Neural crest cell (in vitro differentiated cells): ENCODE measurements at regions not wholly inside any gene's neighbourhood (a gene's known extent, or its start where the extent isn't known, plus 50 kb on each side); places are given as distances from the start of the nearest gene placed in this dataset.
A peak's percentile ranks its signal among the peaks of the same experiment; 100 is the strongest.
"Not testable (repeated sequence)": the region's sequence is repeated elsewhere in the genome, so short reads cannot be mapped to it uniquely, and the experiment has no call there.

Experiments
- DNase-seq: peaks from one replicate; pipeline ENCODE4 v3.0.0; 2021; ENCODE audit warnings: low read depth, mixed read lengths, low spot score
- H3K27ac Mint-ChIP-seq: one replicate; pipeline ENCODE4 v1.8.0; 2021; ENCODE audit warnings: mild to moderate bottlenecking, mixed read lengths; ENCODE audit not compliant: unreplicated experiment
- H3K27me3 Mint-ChIP-seq: 2 replicates; pipeline ENCODE4 v1.8.0; 2021; ENCODE audit warnings: low read depth, mild to moderate bottlenecking, mixed read lengths
- H3K36me3 Mint-ChIP-seq: 2 replicates; pipeline ENCODE4 v1.8.0; 2021; ENCODE audit warnings: low read depth, mild to moderate bottlenecking, mixed read lengths
- H3K4me1 Mint-ChIP-seq: 2 replicates; pipeline ENCODE4 v1.8.0; 2021; ENCODE audit warnings: mixed read lengths
- H3K4me3 Mint-ChIP-seq: one replicate; pipeline ENCODE4 v1.8.0; 2021; ENCODE audit warnings: mild to moderate bottlenecking, mixed read lengths
- H3K9me3 Mint-ChIP-seq: 2 replicates; pipeline ENCODE4 v1.8.0; 2021; ENCODE audit warnings: mixed read lengths
- TF ChIP-seq, protein P1 (sequence below): fragments of 200-600 bp; sonication (generic); conservative IDR thresholded peaks from 2 replicates; pipeline ENCODE4 v1.5.0; 2021; ENCODE audit warnings: antibody characterized with exemption, mild to moderate bottlenecking

DNA sequence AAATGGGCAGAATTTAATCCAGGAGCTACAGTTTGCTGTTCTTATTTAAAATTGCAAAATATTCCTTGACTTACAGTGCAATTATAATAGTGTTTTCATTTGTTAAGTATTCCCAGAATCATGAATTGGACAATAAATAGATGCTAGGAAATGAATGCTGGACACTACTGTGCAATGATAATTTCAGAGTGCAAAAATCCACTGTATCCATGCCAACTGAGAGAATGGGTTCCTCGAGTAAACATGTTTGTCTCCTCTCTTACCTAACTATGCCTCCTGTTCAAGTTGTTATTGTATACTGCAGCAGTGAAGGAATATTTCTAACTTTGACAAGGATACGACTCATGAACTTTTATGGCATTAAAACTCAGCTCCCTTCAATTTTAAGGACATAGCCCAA, 1396.3 kb downstream of the GATA3 start:
- TF ChIP-seq, protein P1, sequence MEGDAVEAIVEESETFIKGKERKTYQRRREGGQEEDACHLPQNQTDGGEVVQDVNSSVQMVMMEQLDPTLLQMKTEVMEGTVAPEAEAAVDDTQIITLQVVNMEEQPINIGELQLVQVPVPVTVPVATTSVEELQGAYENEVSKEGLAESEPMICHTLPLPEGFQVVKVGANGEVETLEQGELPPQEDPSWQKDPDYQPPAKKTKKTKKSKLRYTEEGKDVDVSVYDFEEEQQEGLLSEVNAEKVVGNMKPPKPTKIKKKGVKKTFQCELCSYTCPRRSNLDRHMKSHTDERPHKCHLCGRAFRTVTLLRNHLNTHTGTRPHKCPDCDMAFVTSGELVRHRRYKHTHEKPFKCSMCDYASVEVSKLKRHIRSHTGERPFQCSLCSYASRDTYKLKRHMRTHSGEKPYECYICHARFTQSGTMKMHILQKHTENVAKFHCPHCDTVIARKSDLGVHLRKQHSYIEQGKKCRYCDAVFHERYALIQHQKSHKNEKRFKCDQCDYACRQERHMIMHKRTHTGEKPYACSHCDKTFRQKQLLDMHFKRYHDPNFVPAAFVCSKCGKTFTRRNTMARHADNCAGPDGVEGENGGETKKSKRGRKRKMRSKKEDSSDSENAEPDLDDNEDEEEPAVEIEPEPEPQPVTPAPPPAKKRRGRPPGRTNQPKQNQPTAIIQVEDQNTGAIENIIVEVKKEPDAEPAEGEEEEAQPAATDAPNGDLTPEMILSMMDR: no peak
- H3K27ac Mint-ChIP-seq: peak overlapping the region; percentile 47
- H3K4me3 Mint-ChIP-seq: no peak overlapping the region

DNA sequence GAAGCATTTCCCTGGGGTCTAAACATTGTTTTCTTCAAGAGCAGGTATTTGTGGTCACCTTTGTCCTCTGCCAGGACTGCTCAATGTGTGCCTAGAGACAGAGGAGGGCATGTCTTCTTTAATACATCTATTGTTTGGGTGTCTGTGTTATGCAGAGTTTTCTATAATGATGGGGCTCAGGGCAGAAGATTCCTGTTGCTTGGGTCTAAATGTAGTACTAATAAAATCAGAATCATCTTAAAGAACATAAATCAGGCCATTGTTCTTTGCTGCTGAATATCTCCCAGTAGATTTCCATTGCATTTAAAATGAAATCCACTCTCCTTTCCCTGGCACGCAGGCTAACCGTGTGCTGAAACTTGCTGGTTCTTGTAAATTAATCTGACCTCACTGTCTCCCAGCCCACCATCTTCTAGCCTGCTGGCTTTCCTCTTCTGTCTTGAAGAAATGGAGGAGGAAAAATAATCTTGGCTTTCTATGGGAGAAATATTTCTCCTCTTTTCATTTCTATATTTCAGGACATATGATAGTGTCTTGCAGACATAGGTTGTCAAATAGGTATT, 1396.8 kb downstream of the GATA3 start:
- Mint-ChIP-seq H3K27ac (peak overlapping the region; percentile 47), H3K36me3 (no peaks in the 10 kb centered on the region), H3K27me3 (no peaks in the 10 kb centered on the region), H3K4me3 (no peak overlapping the region), H3K9me3 (peaks cover 8% of the 10 kb centered on the region), H3K4me1 (no peaks in the 10 kb centered on the region)
- DNase-seq: no peak
- TF ChIP-seq, protein P1: no peak

More for the DNA sequence above, 1396.3 kb downstream of the GATA3 start:
- Mint-ChIP-seq H3K27me3 (no peaks in the 10 kb centered on the region), H3K36me3 (no peaks in the 10 kb centered on the region), H3K9me3 (peaks cover 8% of the 10 kb centered on the region), H3K4me1 (no peaks in the 10 kb centered on the region)
- DNase-seq: no peak

DNA sequence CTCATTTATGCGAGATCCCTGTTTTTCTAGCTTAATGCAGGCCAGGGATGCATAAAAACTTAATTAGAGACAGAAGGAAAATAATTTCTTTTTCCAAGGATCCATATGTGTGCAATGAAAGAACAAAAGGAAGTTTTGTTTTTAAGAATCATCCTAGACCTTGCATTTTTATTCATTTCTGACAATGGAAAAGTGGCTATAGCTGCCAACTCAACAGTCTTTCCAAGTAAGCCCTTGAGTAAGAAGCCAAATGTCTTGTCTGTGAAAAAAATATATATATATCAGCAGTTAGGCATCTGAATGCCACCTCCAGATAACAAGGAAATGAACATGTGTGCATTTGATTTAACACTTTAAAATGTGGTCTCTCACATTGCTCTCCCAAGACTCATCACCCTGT, 1397.6 kb downstream of the GATA3 start:
- peaks cover 8% of the 10 kb centered on the region for H3K9me3 Mint-ChIP-seq
- TF ChIP-seq, protein P1: no peak
- H3K36me3 Mint-ChIP-seq: no peaks in the 10 kb centered on the region
- no peak overlapping the region for H3K27ac Mint-ChIP-seq
- DNase-seq: no peak
- H3K27me3 Mint-ChIP-seq: no peaks in the 10 kb centered on the region
- no peak overlapping the region for H3K4me3 Mint-ChIP-seq
- H3K4me1 Mint-ChIP-seq: no peaks in the 10 kb centered on the region

DNA sequence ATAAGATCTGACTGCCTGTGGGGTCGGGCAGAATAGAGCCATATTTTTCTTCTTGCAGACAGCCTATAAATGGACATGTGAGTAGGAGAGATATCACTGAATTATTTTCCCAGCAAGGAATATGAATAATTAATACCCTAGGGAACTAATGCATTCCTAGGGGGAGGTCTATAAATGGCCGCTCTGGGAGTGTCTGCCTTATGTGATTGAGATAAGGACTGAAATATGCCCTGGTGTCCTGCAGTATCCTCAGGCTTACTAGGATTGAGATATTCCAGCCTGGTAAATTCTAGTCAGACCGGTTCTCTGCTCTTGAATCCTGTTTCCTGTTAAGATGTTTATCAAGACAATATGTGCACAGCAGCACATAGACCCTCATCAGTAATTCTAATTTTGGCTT, 1399.4 kb downstream of the GATA3 start:
- H3K27ac Mint-ChIP-seq, DNase-seq, H3K36me3 Mint-ChIP-seq, H3K4me1 Mint-ChIP-seq, H3K27me3 Mint-ChIP-seq, H3K9me3 Mint-ChIP-seq, H3K4me3 Mint-ChIP-seq: not testable (repeated sequence)

DNA sequence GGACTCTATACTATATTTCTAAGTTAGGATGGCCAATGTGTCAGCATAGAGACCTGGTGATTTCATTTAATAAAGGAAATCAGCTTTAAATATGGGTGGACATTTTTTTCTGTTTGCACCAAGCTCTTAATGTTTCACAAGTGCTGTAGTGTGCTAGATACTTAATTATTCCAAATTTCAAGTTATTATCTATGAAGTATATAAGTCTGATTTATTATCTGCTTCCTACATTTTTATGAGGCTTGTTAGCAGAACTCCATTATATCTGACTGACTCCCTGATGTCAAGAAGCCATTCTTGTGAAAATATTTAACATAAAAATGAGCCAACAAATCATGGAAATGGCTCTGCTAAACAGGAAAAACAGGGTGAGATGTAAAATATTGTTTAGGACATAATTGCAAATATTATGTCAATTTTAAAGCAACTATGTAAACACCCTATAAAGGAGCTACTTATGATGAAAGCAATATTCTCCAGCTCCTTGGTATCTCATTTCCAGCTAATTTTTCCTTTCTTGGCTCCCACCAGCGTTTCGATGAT, 1415.2 kb downstream of the GATA3 start:
- no peaks in the 10 kb centered on the region for H3K36me3 Mint-ChIP-seq
- DNase-seq: no peak
- TF ChIP-seq, protein P1: no peak
- H3K9me3 Mint-ChIP-seq: no peaks in the 10 kb centered on the region
- H3K4me3 Mint-ChIP-seq: no peak overlapping the region
- no peaks in the 10 kb centered on the region for H3K4me1 Mint-ChIP-seq
- no peak overlapping the region for H3K27ac Mint-ChIP-seq
- H3K27me3 Mint-ChIP-seq: no peaks in the 10 kb centered on the region

DNA sequence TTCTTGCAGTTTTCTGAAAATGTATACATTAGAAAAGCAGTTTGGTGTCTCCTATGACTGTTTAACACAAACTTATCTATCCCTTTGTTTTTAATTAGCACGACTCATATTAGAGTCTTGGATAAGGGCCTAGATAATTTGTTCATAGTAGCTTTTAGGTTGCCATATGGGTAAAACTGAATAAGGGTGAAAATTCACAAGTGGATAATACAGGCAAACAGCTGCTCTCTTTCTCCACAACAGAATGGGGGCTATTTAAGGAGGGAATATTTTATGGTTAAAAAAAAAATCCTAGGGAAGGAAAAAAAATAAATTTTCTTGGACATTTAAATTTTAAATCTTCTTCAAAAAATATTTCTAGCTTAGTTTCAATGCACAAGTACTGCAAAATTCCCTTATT, 1416.1 kb downstream of the GATA3 start:
- no peak for DNase-seq
- Mint-ChIP-seq H3K27me3 (no peaks in the 10 kb centered on the region), H3K4me3 (no peak overlapping the region), H3K27ac (no peak overlapping the region), H3K4me1 (no peaks in the 10 kb centered on the region), H3K9me3 (no peaks in the 10 kb centered on the region), H3K36me3 (no peaks in the 10 kb centered on the region)
- TF ChIP-seq, protein P1: no peak
